ELF-1 (cell line): ENCODE measurements at regions not wholly inside any gene's neighbourhood (a gene's known extent, or its start where the extent isn't known, plus 50 kb on each side); places are given as distances from the start of the nearest gene placed in this dataset.
A peak's percentile ranks its signal among the peaks of the same experiment; 100 is the strongest.
"Not testable (repeated sequence)": the region's sequence is repeated elsewhere in the genome, so short reads cannot be mapped to it uniquely, and the experiment has no call there.

Source experiments
- DNase-seq: peaks from one replicate; pipeline ENCODE4 v3.0.0-alpha.2; 2016; ENCODE audit warnings: low read depth, low spot score

DNA sequence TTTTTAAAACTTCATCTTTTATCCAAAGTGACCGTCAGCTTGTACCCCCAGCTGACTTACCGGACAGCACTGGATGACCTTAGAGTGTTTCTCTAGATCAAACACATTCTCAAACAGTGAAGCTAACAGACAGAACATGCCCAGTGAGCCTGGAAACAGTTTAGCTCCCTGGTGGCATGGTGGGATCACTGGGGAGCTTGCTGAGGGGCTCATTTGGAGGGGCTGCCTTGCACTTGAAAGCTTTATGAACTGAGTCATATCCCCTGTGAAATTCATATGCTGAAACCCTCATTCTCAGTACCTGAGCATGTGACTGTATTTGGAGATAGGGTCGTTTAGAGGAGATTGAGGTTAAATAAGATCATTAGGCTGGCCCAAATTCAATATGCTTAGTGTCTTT lies 2913.2 kb downstream of the RPIA start:
- DNase-seq, result not testable (repeated sequence)

DNA sequence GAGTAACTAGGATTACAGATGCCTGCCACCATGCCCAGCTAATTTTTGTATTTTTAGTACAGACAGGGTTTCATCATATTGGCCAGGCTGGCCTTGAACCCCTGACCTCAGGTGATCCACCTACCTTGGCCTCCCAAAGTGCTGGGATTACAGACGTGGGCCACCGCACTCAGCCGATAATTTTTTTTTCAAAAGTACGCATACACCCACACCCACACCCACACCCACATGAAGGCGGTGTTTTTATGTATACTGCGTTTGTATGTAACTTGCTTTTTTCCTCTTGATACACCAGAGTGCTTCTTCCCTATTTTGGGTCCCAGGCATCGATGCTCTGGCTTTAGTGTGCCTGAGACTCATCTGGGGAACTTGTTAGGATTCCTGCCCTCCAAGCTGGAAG lies 2932.3 kb downstream of the RPIA start:
- not testable (repeated sequence) for DNase-seq

DNA sequence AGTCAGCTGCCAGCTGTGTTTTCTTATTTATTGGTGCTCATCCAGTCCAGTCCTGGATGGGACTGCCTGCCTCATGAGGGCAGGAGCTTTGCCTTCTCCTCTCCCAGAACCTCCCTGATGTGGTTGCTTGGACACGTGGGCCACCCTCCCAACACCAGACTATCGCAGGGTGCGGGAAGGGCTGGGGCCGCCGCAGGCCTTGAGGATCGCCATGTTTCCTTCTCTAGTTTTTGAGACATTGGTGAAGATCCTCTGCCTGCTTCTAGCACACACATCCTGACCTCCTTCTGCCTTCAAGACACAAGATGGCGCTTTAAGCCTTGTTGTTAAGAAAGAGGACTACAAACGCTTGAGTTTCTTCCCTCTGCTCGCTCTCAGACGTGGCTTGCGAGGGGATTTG lies 2937.0 kb downstream of the RPIA start:
- DNase-seq, result not testable (repeated sequence)

DNA sequence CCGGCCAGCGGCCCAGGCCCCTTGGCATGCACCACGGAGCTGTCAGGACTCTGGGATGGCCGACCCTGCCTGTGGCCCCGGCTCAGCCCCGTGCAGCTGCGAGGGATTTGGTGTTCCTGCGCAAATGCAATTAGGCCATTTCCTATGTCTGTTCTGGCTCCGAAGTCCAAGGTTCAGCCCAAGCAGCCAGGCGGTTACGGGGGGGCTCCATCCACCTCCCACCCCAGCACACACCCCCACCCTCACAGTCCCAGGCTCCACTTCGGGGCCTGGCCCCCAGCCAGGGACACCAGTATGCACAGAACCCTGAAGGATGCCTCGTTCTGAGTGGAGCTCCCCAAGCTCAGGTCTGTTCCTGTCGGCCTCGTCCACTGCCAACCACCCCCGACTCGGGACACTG lies 2965.7 kb downstream of the RPIA start:
- peak; percentile 9 for DNase-seq

DNA sequence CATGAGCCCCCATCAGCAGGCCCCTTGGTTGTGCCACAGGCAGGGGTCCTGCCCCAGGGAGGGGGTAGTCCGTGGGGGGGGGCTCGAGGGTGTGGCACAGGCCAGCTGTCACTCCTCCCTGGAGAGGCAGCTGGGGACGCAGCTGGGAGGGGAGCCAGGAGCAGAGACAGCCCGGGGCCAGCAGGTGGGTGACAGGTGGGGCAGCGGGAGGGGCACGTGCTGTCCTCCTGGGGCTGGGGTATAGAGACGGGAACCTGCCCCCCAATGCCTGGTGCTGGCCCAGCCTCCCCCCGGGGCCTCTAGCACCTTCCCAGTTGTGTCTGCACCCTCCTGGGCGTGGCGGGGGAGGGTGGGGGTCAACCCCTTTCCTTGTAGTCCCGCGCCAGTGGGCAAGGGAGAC lies 2966.9 kb downstream of the RPIA start:
- DNase-seq, result peak; percentile 0

DNA sequence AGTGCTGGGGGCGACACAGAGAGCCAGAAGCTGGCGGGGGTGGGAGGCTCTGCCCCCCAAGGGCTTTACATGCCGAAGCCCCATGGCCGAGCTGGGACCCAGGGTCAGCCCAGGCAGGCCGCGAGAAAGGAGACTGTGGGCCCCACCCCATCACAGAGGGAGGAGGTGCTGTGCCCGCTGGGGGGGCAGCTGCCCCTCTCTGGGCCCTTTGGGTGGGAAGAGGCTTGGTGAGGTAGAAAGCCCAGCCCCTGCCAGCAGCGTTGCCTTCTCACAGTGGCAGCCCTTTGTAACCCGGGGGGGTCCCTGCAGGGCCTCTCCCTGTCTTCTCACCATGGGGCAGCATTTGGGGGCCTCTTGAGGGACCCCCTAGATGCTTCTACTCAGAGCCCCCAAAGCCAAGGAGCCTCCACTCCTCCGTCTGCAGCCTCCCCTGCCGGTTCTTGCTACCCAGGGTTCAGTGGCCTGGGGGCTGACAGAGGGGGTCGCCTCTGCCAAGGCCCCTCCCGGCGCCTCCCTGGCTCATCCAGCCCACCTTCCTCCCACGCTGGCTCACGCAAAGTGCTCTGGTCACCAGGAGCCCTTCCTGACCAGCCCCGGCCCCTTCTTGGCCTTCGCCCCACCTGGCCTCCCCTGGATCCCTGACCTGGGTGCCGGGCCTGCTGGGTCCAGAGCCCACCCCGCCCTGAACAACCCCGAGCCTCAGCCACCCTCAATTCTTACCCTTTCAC lies 2967.9 kb downstream of the RPIA start:
- DNase-seq, result not testable (repeated sequence)

DNA sequence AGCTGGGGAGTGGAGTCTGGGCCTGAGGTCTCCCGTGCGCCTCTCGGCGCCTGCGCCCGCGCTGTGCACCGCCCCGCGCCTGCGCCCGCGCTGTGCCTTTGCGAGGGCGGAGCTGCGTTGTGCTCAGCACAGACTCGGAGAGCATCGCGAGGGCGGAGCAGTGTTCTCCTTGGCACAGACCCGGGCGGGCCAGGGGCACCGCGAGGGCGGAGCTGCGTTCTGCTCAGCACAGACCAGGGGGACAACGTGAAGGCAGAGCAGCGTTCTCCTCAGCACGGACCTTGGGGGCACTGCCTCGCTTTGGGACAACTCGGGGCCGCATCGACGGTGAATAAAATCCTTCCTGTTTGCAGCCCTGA lies 2968.4 kb downstream of the RPIA start:
- DNase-seq, result peak; percentile 37

DNA sequence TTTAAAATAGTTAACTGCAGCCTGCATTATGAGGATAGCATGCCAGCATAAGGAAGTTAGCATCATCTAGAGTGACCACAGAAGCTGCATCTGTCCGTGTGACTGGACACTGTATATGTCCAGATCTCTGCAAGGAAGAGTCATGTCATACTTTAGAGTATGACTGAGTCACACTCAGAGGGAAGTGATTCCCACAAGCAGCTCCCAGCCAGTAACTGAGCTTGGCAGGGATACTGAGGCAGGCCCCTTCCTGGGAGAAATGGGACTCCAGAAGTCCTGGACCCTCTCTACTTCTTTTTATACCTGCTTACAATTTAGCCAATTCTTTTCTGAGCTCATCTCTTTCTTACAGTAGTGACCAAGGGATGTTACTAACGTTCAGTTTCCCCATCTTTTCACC lies 2975.9 kb downstream of the RPIA start:
- DNase-seq, result not testable (repeated sequence)

DNA sequence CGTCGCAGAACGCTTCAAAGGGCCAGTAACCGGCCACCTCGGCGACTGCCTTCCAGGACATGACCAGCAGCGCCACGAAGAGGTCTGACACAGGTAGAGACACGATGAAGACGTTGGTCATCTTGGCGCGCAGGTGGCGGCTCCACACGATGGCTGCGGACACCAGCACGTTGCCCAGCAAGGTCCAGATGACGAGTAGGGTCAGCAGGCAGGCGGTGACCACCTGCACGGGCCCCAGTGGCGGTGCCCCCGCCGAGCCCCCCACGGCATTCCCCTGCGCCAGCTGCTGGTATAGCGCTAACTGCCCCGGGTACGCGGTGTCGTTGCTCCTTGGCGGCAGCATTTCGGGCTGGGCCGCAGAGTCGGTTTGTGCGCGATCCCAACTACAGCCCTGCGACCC lies 2994.1 kb downstream of the RPIA start:
- DNase-seq, result peak; percentile 0

DNA sequence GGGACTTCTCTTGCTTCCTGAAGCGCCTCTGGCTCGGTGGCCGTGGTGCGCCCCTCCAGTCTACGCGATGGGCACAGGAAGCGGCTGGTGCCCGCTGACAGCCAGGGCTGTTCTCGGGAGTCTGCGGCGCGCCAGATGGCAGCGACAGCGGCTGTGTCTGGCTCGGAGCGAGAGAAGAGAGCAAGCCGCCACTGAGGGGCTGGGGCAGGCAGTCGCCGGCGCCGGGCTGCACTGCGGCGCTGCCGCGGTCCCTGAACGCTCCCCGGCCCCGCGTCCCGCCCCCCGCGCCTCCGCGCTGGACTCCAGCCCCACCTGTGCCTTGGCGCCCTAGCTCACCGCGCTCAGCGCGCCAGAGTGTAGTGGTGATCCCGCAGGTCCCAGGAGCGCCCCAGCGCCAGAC lies 2994.6 kb downstream of the RPIA start:
- DNase-seq, result peak; percentile 5
